ENCODE measurements at regions not wholly inside any gene's neighbourhood (a gene's known extent, or its start where the extent isn't known, plus 50 kb on each side); places are given as distances from the start of the nearest gene placed in this dataset.
"Not testable (repeated sequence)": the region's sequence is repeated elsewhere in the genome, so short reads cannot be mapped to it uniquely, and the experiment has no call there.

DNA sequence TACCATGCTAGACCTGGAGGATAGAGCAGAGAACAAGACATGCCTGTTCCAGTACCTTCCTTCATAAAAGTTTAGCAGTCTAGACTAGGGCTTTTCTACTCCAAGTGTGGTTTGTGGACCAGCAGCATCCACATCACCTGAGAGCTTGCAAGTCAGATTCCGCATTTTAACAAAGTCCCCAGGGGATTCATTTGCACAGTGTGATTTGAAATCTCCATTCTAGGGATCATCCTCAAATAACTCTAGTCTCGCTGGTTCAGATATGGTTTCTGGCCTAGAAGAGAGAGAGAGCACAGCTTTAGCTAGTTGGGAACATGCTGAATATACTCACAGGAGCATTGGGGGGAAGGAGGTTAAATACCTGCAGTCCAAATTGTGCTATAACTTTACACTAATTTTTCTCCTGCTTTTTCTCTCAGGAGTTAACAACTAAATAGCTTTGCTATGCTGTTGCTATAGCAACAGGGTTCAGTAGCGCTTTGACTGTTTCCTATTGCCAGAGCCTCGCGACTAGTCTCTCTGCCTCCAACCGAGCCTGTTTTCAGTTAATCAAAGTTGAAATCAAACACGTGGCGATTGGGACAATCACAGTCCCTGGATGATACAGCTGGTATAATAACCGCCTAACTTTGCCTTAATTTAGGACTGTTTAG lies 64.0 kb upstream of the RASGRF1 start:
- no peak for DNase-seq

DNA sequence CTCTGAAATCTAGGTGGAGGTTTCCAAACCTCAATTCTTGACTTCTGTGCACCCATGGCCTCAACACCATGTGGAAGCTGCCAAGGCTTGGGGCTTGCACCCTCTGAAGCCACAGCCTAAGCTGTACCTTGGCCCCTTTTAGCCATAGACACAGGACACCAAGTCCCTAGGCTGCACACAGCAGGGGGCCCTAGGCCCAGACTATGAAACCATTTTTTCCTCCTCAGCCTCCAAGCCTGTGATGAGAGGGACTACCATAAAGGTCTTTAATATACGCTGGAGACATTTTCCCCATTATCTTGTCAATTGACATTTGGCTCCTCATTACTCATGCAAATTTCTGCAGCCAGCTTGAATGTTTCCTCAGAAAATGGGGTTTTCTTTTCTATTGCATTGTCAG lies 53.7 kb upstream of the RASGRF1 start:
- not testable (repeated sequence) for DNase-seq

DNA sequence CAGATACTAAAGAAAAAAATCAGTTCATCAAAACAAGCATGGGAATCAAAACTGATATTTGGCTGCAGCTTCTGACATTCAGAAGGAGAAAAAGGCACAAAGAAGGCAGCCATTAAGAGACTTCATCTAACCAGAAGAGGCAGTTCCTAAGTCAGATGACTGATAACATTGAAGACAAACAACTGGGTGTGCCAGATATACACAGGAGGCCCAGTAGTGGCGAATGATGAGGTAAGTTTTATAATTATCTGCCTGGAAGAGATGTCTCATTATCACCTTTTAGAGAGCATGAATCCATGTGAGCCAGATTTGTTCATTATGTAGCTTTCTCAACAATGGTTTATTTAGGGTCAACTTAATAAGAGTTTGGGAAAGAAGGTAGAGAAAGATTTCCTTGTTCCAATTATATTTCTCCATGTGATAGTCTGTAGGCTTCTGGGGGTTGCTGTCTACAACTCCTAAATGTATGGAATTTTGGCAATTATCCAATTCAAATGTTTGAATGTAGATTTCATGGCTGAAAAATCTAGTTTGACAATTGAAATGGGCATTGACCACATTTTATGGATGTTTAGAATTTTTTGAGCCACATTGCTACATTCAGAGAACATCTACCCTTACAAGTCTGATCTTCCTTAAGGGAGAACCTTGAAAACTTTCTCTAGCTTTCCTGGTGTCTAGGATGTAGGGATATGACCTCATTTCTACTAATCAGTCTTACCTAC lies 50.4 kb upstream of the RASGRF1 start:
- no peak for DNase-seq
